SU-DHL-6 (cell line): ENCODE measurements at regions not wholly inside any gene's neighbourhood (a gene's known extent, or its start where the extent isn't known, plus 50 kb on each side); places are given as distances from the start of the nearest gene placed in this dataset.

ENCODE experiments used
- EZH2phosphoT487 ChIP-seq: fragments of 200-600 bp; sonication (generic), shearing (Covaris generic); conservative IDR thresholded peaks from 2 replicates; pipeline ENCODE4 v1.6.1; 2018; ENCODE audit warnings: mild to moderate bottlenecking, antibody characterized with exemption, low read length, moderate library complexity, mixed read lengths
- TF ChIP-seq, protein P1 (sequence below): fragments of 200-600 bp; sonication (generic); IDR thresholded peaks from one replicate; pipeline ENCODE4 v1.5.1; 2017; ENCODE audit warnings: antibody characterized with exemption, mild to moderate bottlenecking, low read length, moderate library complexity; ENCODE audit not compliant: insufficient read depth, poor library complexity, severe bottlenecking

DNA sequence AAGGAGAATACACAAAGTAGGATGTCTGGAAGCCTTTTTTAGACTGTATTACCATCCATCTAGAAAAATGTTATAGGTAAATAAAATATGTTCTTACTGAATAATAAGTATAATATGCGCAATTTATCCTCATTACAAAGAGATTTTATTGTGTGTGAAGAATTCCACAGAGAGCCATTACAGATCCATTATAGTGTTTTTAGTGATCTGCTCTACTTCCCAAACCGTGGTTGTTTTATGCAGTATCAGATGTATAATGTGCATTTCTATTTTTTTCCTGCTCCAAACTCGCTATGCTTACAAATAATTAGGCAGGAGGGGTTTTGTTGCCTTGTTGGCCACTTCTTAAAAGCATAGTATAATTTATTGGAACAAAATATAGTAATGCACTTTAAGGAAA, 447.8 kb downstream of the USP25 start:
- TF ChIP-seq, protein P1, sequence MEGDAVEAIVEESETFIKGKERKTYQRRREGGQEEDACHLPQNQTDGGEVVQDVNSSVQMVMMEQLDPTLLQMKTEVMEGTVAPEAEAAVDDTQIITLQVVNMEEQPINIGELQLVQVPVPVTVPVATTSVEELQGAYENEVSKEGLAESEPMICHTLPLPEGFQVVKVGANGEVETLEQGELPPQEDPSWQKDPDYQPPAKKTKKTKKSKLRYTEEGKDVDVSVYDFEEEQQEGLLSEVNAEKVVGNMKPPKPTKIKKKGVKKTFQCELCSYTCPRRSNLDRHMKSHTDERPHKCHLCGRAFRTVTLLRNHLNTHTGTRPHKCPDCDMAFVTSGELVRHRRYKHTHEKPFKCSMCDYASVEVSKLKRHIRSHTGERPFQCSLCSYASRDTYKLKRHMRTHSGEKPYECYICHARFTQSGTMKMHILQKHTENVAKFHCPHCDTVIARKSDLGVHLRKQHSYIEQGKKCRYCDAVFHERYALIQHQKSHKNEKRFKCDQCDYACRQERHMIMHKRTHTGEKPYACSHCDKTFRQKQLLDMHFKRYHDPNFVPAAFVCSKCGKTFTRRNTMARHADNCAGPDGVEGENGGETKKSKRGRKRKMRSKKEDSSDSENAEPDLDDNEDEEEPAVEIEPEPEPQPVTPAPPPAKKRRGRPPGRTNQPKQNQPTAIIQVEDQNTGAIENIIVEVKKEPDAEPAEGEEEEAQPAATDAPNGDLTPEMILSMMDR = no peak
- TF ChIP-seq EZH2phosphoT487 = no peak
